GM12878 (cell line): ENCODE measurements at regions not wholly inside any gene's neighbourhood (a gene's known extent, or its start where the extent isn't known, plus 50 kb on each side); places are given as distances from the start of the nearest gene placed in this dataset.

Source experiments
- ATAC-seq: fragments of 200-7000 bp; cut with Tn5 transposase; 3 replicates; pipeline ENCODE4 v1.9.1; 2020; ENCODE audit warnings: mild to moderate bottlenecking, moderate library complexity
- BruUV-seq: library from RNA; stranded (reverse); fragments of 400-500 nt; replicated peaks from 2 replicates; lab custom pipeline; 2021; lab: Mats Ljungman, UMichigan
- CTCF ChIA-PET: fragments of 300-600 bp; sonication (Branson Sonifier 250); formaldehyde crosslinking; extraction: SDS; loops from one replicate; lab custom pipeline; 2021; ENCODE audit warnings: inconsistent platforms; lab: Yijun Ruan, JAX
- POLR2A ChIA-PET: fragments of 350-600 bp; formaldehyde crosslinking; extraction: SDS; loops from one replicate; lab custom pipeline; 2021; ENCODE audit warnings: inconsistent platforms; lab: Charles Lee
- RAD21 ChIA-PET: fragments of 300-600 bp; sonication (Branson Sonifier 250); formaldehyde crosslinking; loops from one replicate; lab custom pipeline; 2023; ENCODE audit warnings: antibody characterized with exemption; ENCODE audit not compliant: unreplicated experiment; lab: Charles Lee
- SMC1A ChIA-PET: fragments of 300-600 bp; sonication (Branson Sonifier 250); formaldehyde crosslinking; loops from one replicate; lab custom pipeline; 2023; ENCODE audit not compliant: unreplicated experiment, uncharacterized antibody; lab: Charles Lee
- DNase-seq: peaks from one replicate; pipeline ENCODE4 v3.0.0-alpha.2; 2011; ENCODE audit warnings: low read depth, low spot score
- FAIRE-seq: peaks from 3 replicates; lab custom pipeline; 2011; peaks lifted over from hg19 to GRCh38; lab: Jason Lieb, UNC
- H2AFZ ChIP-seq: 2 replicates; pipeline ENCODE4 v1.6.0; 2011; ENCODE audit warnings: low read depth, low read length, control low read depth; ENCODE audit not compliant: control insufficient read depth
- H3K27ac ChIP-seq: 2 replicates; pipeline ENCODE4 v1.5.1; 2011; ENCODE audit warnings: control low read depth; ENCODE audit not compliant: control insufficient read depth, insufficient read depth
- H3K27me3 ChIP-seq, 2 experiments: replicated peaks in 1 of 2; 2 replicates each; pipeline versions ENCODE4 v1.6.0 to v1.6.1; 2011; ENCODE audit warnings: low read length in 1 of 2; ENCODE audit not compliant: control insufficient read depth in 2 of 2, insufficient read depth in 2 of 2
- H3K36me3 ChIP-seq, 2 experiments: 2 replicates each; pipeline ENCODE4 v1.5.1; 2011; ENCODE audit warnings: low read length in 1 of 2; ENCODE audit not compliant: control insufficient read depth in 2 of 2, insufficient read depth in 2 of 2
- H3K4me1 ChIP-seq: 2 replicates; pipeline ENCODE4 v1.6.1; 2011; ENCODE audit warnings: mild to moderate bottlenecking, low read length, moderate library complexity, mixed read lengths; ENCODE audit not compliant: control insufficient read depth, insufficient read depth
- H3K4me2 ChIP-seq: 2 replicates; pipeline ENCODE4 v1.6.0; 2011; ENCODE audit warnings: control low read depth; ENCODE audit not compliant: control insufficient read depth, insufficient read depth
- H3K4me3 ChIP-seq: fragments of 200-600 bp; sonication (generic); 2 replicates; pipeline ENCODE4 v1.5.1; 2016
- H3K79me2 ChIP-seq: 2 replicates; pipeline ENCODE4 v1.6.0; 2011; ENCODE audit warnings: low read length; ENCODE audit not compliant: control insufficient read depth, insufficient read depth
- H3K9ac ChIP-seq: 2 replicates; pipeline ENCODE4 v1.8.0; 2011; ENCODE audit warnings: low read length, control low read depth, mixed read lengths; ENCODE audit not compliant: control insufficient read depth, insufficient read depth
- H3K9me3 ChIP-seq: replicated peaks from 3 replicates; pipeline ENCODE4 v1.5.1; 2011; ENCODE audit warnings: mild to moderate bottlenecking, low read length; ENCODE audit not compliant: control insufficient read depth, insufficient read depth
- H4K20me1 ChIP-seq: 2 replicates; pipeline ENCODE4 v1.6.0; 2011; ENCODE audit not compliant: control insufficient read depth, insufficient read depth
- BRCA1 ChIP-seq: IDR thresholded peaks from 2 replicates; pipeline ENCODE4 v1.6.1; 2011; ENCODE audit warnings: low read depth, low read length, improper control_type of control experiment
- CHD1 ChIP-seq: IDR thresholded peaks from 2 replicates; pipeline ENCODE4 v1.6.1; 2012; ENCODE audit warnings: low read depth, low read length, improper control_type of control experiment
- CHD2 ChIP-seq: IDR thresholded peaks from 2 replicates; pipeline ENCODE4 v1.6.1; 2011; ENCODE audit warnings: low read depth, low read length, improper control_type of control experiment, borderline replicate concordance
- EZH2 ChIP-seq: IDR thresholded peaks from 2 replicates; pipeline ENCODE4 v1.6.1; 2012; ENCODE audit warnings: low read depth, mild to moderate bottlenecking, control low read depth, inconsistent platforms, low read length, borderline replicate concordance; ENCODE audit not compliant: control insufficient read depth
- IKZF2 ChIP-seq, 2 experiments: fragments of 450-650 bp; IDR thresholded peaks; 2 replicates each; pipeline ENCODE4 v1.6.1; 2017; ENCODE audit warnings: mild to moderate bottlenecking in 2 of 2, moderate library complexity in 2 of 2
- MAX ChIP-seq: IDR thresholded peaks from 2 replicates; pipeline ENCODE4 v1.6.1; 2012; ENCODE audit warnings: low read depth, low read length, improper control_type of control experiment
- MTA2 ChIP-seq: fragments of 450-650 bp; IDR thresholded peaks from 2 replicates; pipeline ENCODE4 v1.6.1; 2016; ENCODE audit warnings: low read depth, mild to moderate bottlenecking, moderate library complexity
- MYC ChIP-seq: IDR thresholded peaks from 2 replicates; pipeline ENCODE4 v1.6.1; 2011; ENCODE audit warnings: mild to moderate bottlenecking, low read length, moderate library complexity, inconsistent platforms; ENCODE audit not compliant: insufficient read depth, insufficient replicate concordance, insufficient read length, severe bottlenecking
- TCF7 ChIP-seq: IDR thresholded peaks from 2 replicates; pipeline ENCODE4 v1.6.1; 2014; ENCODE audit warnings: antibody characterized with exemption, borderline replicate concordance
- YBX1 ChIP-seq: fragments of 450-650 bp; IDR thresholded peaks from 2 replicates; pipeline ENCODE4 v1.6.1; 2016; ENCODE audit warnings: antibody characterized with exemption
- ZNF384 ChIP-seq: IDR thresholded peaks from 2 replicates; pipeline ENCODE4 v1.6.1; 2012; ENCODE audit warnings: low read depth, mild to moderate bottlenecking, low read length, improper control_type of control experiment, borderline replicate concordance
- WGBS: methylation state at CpG from one replicate; pipeline ENCODE4 v1.1.6; 2016; ENCODE audit warnings: low lambda C conversion rate; ENCODE audit not compliant: insufficient replicate concordance, insufficient coverage; ENCODE audit errors: missing lambda C conversion rate; 5-methylcytosine and 5-hydroxymethylcytosine counted together
- in situ Hi-C: fragments of 300-500 bp; cut with MboI; formaldehyde crosslinking; loops from 9 replicates; pipeline ENCODE4 v1.14.3; 2018; ENCODE audit warnings: mixed read lengths
- intact Hi-C: fragments of 100-400 bp; cut with micrococcal nuclease; formaldehyde crosslinking; loops from one replicate; pipeline ENCODE4 v1.14.2; 2022; ENCODE audit not compliant: unreplicated experiment
- TF ChIP-seq, protein P1 (sequence below): IDR thresholded peaks from 2 replicates; pipeline ENCODE4 v1.6.1; 2011; ENCODE audit warnings: low read depth, low read length, improper control_type of control experiment, borderline replicate concordance
- TF ChIP-seq, protein P2 (sequence below): fragments of 450-650 bp; IDR thresholded peaks from 2 replicates; pipeline ENCODE4 v1.6.1; 2018; ENCODE audit warnings: mild to moderate bottlenecking, low read depth, moderate library complexity; ENCODE audit not compliant: partially characterized antibody

DNA sequence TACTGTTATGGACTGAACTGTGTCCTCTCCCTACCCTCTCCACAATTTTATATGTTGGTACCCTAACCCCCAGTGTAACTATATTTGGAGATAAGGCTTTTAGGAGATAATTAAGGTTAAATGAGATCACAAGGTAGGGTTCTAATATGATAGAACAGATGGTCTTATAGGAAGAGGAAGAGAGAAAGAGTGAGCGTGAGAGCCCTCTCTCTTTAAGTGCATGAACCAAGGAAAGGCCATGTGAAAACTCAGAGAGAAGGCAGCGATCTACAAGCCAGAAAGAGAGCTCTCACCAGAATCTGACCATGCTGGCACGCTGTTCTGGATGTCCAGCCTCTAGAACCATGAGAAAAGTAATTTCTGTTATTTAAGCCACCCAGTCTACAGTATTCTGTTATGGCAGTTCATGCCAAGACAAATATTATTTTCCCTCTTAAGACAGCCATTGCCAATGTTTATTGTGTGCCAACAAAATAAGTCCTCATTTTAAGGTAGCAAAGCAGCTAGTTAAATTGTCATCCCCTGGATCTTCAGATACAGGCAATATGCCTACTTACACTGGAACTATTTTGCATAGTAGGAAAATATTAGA, 336.2 kb downstream of the MID1IP1 start:
- no peaks in the 10 kb centered on the region; the same call in 2 of the 3 replicates for H3K9me3 ChIP-seq
- no peaks in the 10 kb centered on the region for H3K4me1 ChIP-seq
- no peaks in the 10 kb centered on the region for H3K79me2 ChIP-seq
- no peak overlapping the region for H3K4me3 ChIP-seq
- POLR2A ChIA-PET = no interaction called here
- H3K27me3 ChIP-seq = no peaks in the 10 kb centered on the region
- H3K27ac ChIP-seq = no peak overlapping the region
- no peak for ATAC-seq
- no peak overlapping the region for H3K4me2 ChIP-seq
- H3K36me3 ChIP-seq = no peaks in the 10 kb centered on the region
- no peak for FAIRE-seq
- no peaks in the 10 kb centered on the region for H4K20me1 ChIP-seq
- TF ChIP-seq CHD2 = no peak
- TF ChIP-seq ZNF384 = no peak
- TF ChIP-seq, protein P1, sequence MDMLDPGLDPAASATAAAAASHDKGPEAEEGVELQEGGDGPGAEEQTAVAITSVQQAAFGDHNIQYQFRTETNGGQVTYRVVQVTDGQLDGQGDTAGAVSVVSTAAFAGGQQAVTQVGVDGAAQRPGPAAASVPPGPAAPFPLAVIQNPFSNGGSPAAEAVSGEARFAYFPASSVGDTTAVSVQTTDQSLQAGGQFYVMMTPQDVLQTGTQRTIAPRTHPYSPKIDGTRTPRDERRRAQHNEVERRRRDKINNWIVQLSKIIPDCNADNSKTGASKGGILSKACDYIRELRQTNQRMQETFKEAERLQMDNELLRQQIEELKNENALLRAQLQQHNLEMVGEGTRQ = no peak
- no peak for TF ChIP-seq YBX1
- TF ChIP-seq BRCA1 = no peak
- no peak for TF ChIP-seq MTA2
- no peak for TF ChIP-seq MYC
- TF ChIP-seq MAX = no peak
- no peak for TF ChIP-seq EZH2
- TF ChIP-seq TCF7 = no peak
- TF ChIP-seq IKZF2 (IDR thresholded peaks at IDR 0.05) = no peak
- TF ChIP-seq, protein P2, sequence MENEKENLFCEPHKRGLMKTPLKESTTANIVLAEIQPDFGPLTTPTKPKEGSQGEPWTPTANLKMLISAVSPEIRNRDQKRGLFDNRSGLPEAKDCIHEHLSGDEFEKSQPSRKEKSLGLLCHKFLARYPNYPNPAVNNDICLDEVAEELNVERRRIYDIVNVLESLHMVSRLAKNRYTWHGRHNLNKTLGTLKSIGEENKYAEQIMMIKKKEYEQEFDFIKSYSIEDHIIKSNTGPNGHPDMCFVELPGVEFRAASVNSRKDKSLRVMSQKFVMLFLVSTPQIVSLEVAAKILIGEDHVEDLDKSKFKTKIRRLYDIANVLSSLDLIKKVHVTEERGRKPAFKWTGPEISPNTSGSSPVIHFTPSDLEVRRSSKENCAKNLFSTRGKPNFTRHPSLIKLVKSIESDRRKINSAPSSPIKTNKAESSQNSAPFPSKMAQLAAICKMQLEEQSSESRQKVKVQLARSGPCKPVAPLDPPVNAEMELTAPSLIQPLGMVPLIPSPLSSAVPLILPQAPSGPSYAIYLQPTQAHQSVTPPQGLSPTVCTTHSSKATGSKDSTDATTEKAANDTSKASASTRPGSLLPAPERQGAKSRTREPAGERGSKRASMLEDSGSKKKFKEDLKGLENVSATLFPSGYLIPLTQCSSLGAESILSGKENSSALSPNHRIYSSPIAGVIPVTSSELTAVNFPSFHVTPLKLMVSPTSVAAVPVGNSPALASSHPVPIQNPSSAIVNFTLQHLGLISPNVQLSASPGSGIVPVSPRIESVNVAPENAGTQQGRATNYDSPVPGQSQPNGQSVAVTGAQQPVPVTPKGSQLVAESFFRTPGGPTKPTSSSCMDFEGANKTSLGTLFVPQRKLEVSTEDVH = no peak
- no peak for TF ChIP-seq CHD1
- H2AFZ ChIP-seq = no peak overlapping the region
- CTCF ChIA-PET = interaction anchor here (0.8 to 6.9 kb wide), 5 partner anchors 13 to 383 kb away, joined by 3 to 100 read pairs (median 4); no protein-coding TSS in a partner anchor
- BruUV-seq = no TSS peak
- WGBS = 16% methylated on average over 3 of the region's 3 CpGs
- intact Hi-C loops (no loop called here), in situ Hi-C loops (no loop called here)
- SMC1A ChIA-PET = interaction anchor here (1.1 to 7.5 kb wide), 3 partner anchors 13 to 60 kb away, joined by 3 to 58 read pairs (median 4); no protein-coding TSS in a partner anchor
- RAD21 ChIA-PET = interaction anchor here (1.0 kb wide), 1 partner anchor 11 kb away, joined by 3 read pairs; no protein-coding TSS in a partner anchor
- no peak for DNase-seq
- no peak overlapping the region for H3K9ac ChIP-seq
